DND-41 (cell line): ENCODE measurements at regions not wholly inside any gene's neighbourhood (a gene's known extent, or its start where the extent isn't known, plus 50 kb on each side); places are given as distances from the start of the nearest gene placed in this dataset.

Experiments
- CTCF ChIP-seq: IDR thresholded peaks from 2 replicates; pipeline ENCODE4 v1.5.1; 2012; ENCODE audit warnings: borderline replicate concordance, low read length, moderate library complexity, mild to moderate bottlenecking; ENCODE audit not compliant: poor library complexity, severe bottlenecking; ENCODE audit errors: extremely low read depth
- EZH2 ChIP-seq: IDR thresholded peaks from 3 replicates; pipeline ENCODE4 v1.6.1; 2012; ENCODE audit warnings: borderline replicate concordance, low read depth, mild to moderate bottlenecking, moderate library complexity, low read length, inconsistent platforms; ENCODE audit not compliant: severe bottlenecking

GRCh38 chr10:14389981-14390590 lies 59.4 kb upstream of the FRMD4A start:
- TF ChIP-seq CTCF (no peak), EZH2 (no peak)
